Endothelial cell of umbilical vein (primary cell): ENCODE measurements at regions not wholly inside any gene's neighbourhood (a gene's known extent, or its start where the extent isn't known, plus 50 kb on each side); places are given as distances from the start of the nearest gene placed in this dataset.

Experiments used
- BruUV-seq: library from RNA; stranded (reverse); fragments of 400-500 nt; replicated peaks from 2 replicates; lab custom pipeline; 2021; lab: Mats Ljungman, UMichigan
- CTCF ChIA-PET: fragments of 300-600, 350-600 bp; sonication (Branson Sonifier 250); formaldehyde crosslinking; loops from one replicate; lab custom pipeline; 2021; ENCODE audit warnings: antibody characterized with exemption, inconsistent platforms; lab: Charles Lee
- POLR2A ChIA-PET: fragments of 300-600, 350-600 bp; sonication (Branson Sonifier 250); formaldehyde crosslinking; loops from one replicate; lab custom pipeline; 2021; ENCODE audit warnings: antibody characterized with exemption, inconsistent platforms; lab: Charles Lee
- DNase-seq: peaks from one replicate; pipeline ENCODE4 v3.0.0-alpha.2; 2011; ENCODE audit warnings: low read depth, low spot score
- FAIRE-seq: peaks from 2 replicates; lab custom pipeline; 2011; peaks lifted over from hg19 to GRCh38; lab: Jason Lieb, UNC
- H2AFZ ChIP-seq: 2 replicates; pipeline ENCODE4 v1.6.0; 2012; ENCODE audit warnings: low read depth, low read length, control low read depth, inconsistent platforms
- H3K27ac ChIP-seq: 2 replicates; pipeline ENCODE4 v1.5.1; 2011; ENCODE audit warnings: low read depth, mild to moderate bottlenecking, control low read depth, low read length, moderate library complexity; ENCODE audit not compliant: insufficient read depth
- H3K27me3 ChIP-seq, 2 experiments: 2 replicates each; pipeline versions ENCODE4 v1.6.0 to v1.6.1; 2011; ENCODE audit warnings: low read length in 2 of 2, mixed read lengths in 1 of 2; ENCODE audit not compliant: control insufficient read depth in 2 of 2, insufficient read depth in 2 of 2
- H3K36me3 ChIP-seq, 2 experiments: 2 replicates in 1 of 2; 3 replicates in 1 of 2; pipeline ENCODE4 v1.5.1; 2011; ENCODE audit warnings: low read length in 2 of 2, mild to moderate bottlenecking in 1 of 2, moderate library complexity in 1 of 2; ENCODE audit not compliant: control insufficient read depth in 2 of 2, insufficient read depth in 2 of 2; ENCODE audit errors: extremely low read depth in 1 of 2
- H3K4me1 ChIP-seq: 3 replicates; pipeline ENCODE4 v1.5.1; 2011; ENCODE audit warnings: mild to moderate bottlenecking, low read length; ENCODE audit not compliant: control insufficient read depth, insufficient read depth; ENCODE audit errors: extremely low read depth
- H3K4me2 ChIP-seq: 2 replicates; pipeline ENCODE4 v1.6.1; 2011; ENCODE audit warnings: low read length, control low read depth, mixed read lengths; ENCODE audit not compliant: insufficient read depth
- H3K4me3 ChIP-seq, 3 experiments: fragments of 200-600 bp in 1 of 3; sonication (generic), shearing (Covaris generic) in 1 of 3; replicated peaks in 1 of 3; 2 replicates each; pipeline ENCODE4 v1.5.1; 2011 to 2016; ENCODE audit warnings: control low read depth in 3 of 3, low read length in 3 of 3, mild to moderate bottlenecking in 2 of 3, inconsistent platforms in 1 of 3, low read depth in 1 of 3, moderate library complexity in 1 of 3; ENCODE audit not compliant: insufficient read depth in 1 of 3
- H3K79me2 ChIP-seq: 2 replicates; pipeline ENCODE4 v1.6.0; 2012; ENCODE audit warnings: low read length, inconsistent platforms; ENCODE audit not compliant: control insufficient read depth, insufficient read depth
- H3K9ac ChIP-seq: replicated peaks from 2 replicates; pipeline ENCODE3; 2011; ENCODE audit warnings: low read length, control low read depth; ENCODE audit not compliant: insufficient read depth; ENCODE audit errors: extremely low read depth
- H3K9me1 ChIP-seq: replicated peaks from 3 replicates; pipeline ENCODE4 v1.6.0; 2011; ENCODE audit warnings: mild to moderate bottlenecking, low read length; ENCODE audit not compliant: control insufficient read depth, insufficient read depth; ENCODE audit errors: extremely low read depth
- H3K9me3 ChIP-seq: replicated peaks from 2 replicates; pipeline ENCODE4 v1.5.1; 2012; ENCODE audit warnings: low read length, inconsistent platforms; ENCODE audit not compliant: control insufficient read depth, insufficient read depth
- H4K20me1 ChIP-seq: replicated peaks from 2 replicates; pipeline ENCODE3; 2011; ENCODE audit warnings: mild to moderate bottlenecking, low read length; ENCODE audit not compliant: control insufficient read depth, insufficient read depth; ENCODE audit errors: extremely low read depth
- CTCF ChIP-seq, 2 donors: IDR thresholded peaks; 1 replicate in 1 of 2; 2 replicates in 1 of 2; pipeline ENCODE4 v1.5.1; 2011; ENCODE audit warnings: low read length in 2 of 2, mild to moderate bottlenecking in 2 of 2, moderate library complexity in 2 of 2, control low read depth in 1 of 2, inconsistent platforms in 1 of 2, low read depth in 1 of 2; ENCODE audit not compliant: insufficient read depth in 1 of 2; ENCODE audit errors: extremely low read depth in 1 of 2
- EZH2 ChIP-seq: IDR thresholded peaks from 2 replicates; pipeline ENCODE4 v1.6.1; 2012; ENCODE audit warnings: borderline replicate concordance, low read depth, mild to moderate bottlenecking, moderate library complexity, low read length, inconsistent platforms; ENCODE audit not compliant: severe bottlenecking
- FOS ChIP-seq: IDR thresholded peaks from 2 replicates; pipeline ENCODE4 v1.6.1; 2011; ENCODE audit warnings: mild to moderate bottlenecking, low read length, moderate library complexity, borderline replicate concordance; ENCODE audit not compliant: insufficient read depth
- GATA2 ChIP-seq: IDR thresholded peaks from 2 replicates; pipeline ENCODE4 v1.7.0; 2011; ENCODE audit warnings: low read depth, mild to moderate bottlenecking, moderate library complexity, mixed read lengths, low read length; ENCODE audit not compliant: insufficient read length, insufficient read depth
- JUN ChIP-seq: IDR thresholded peaks from 2 replicates; pipeline ENCODE4 v1.6.1; 2011; ENCODE audit warnings: borderline replicate concordance, low read depth; ENCODE audit not compliant: insufficient read length, insufficient read depth
- MYC ChIP-seq: IDR thresholded peaks from one replicate; pipeline ENCODE4 v1.6.1; 2011; ENCODE audit warnings: mild to moderate bottlenecking, low read depth, low read length
- POLR2A ChIP-seq: IDR thresholded peaks from 2 replicates; pipeline ENCODE4 v1.6.1; 2012; ENCODE audit warnings: low read depth, mild to moderate bottlenecking, control low read depth, low read length
- dilution Hi-C: fragments of 300-500 bp; cut with MboI; formaldehyde crosslinking; loops from one replicate; pipeline ENCODE4 v1.15.0; 2019; ENCODE audit warnings: low sequenced_read_pairs; ENCODE audit not compliant: extremely low pct_ligation_motif_present
- intact Hi-C: fragments of 100-400 bp; cut with micrococcal nuclease; formaldehyde crosslinking; loops from one replicate; pipeline ENCODE4 v1.10.0; 2022
- TF ChIP-seq, protein P1 (sequence below): IDR thresholded peaks from 2 replicates; pipeline ENCODE4 v1.6.1; 2011; ENCODE audit not compliant: insufficient read depth, insufficient read length

GRCh38 chr3:99016452-99016851, 115.0 kb upstream of the DCBLD2 start:
- POLR2A ChIA-PET: no interaction called here
- Histone ChIP-seq H3K36me3 (no peaks in the 10 kb centered on the region), H2AFZ (no peak overlapping the region), H3K27ac (no peak overlapping the region), H3K9ac (no peak overlapping the region), H3K4me3 (no peak overlapping the region), H4K20me1 (no peaks in the 10 kb centered on the region), H3K9me1 (peaks cover 2% of the 10 kb centered on the region), H3K79me2 (no peaks in the 10 kb centered on the region), H3K9me3 (no peaks in the 10 kb centered on the region), H3K4me1 (no peaks in the 10 kb centered on the region), H3K4me2 (no peak overlapping the region), H3K27me3 (no peaks in the 10 kb centered on the region)
- TF ChIP-seq, protein P1, sequence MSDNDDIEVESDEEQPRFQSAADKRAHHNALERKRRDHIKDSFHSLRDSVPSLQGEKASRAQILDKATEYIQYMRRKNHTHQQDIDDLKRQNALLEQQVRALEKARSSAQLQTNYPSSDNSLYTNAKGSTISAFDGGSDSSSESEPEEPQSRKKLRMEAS: no peak
- TF ChIP-seq POLR2A (no peak), CTCF (IDR thresholded peaks at IDR 0.05; ENCODE audit: extremely low read depth in 1 of 2, insufficient read depth in 1 of 2, low read depth in 1 of 2, low read length in 2 of 2) (no peak), GATA2 (no peak), EZH2 (no peak), JUN (no peak), MYC (no peak), FOS (no peak)
- FAIRE-seq (no peak), DNase-seq (no peak)
- no TSS peak for BruUV-seq
- CTCF ChIA-PET: no interaction called here
- intact Hi-C loops (no loop called here), dilution Hi-C loops (loop anchor here (25.0 kb wide), 1 partner anchor 746 kb away; no protein-coding TSS in a partner anchor)
